ENCODE measurements at regions not wholly inside any gene's neighbourhood (a gene's known extent, or its start where the extent isn't known, plus 50 kb on each side); places are given as distances from the start of the nearest gene placed in this dataset.

- no peak for DNase-seq
Measured at GRCh38 chr10:120984221-120984620, 133.1 kb downstream of the WDR11 start.

DNA sequence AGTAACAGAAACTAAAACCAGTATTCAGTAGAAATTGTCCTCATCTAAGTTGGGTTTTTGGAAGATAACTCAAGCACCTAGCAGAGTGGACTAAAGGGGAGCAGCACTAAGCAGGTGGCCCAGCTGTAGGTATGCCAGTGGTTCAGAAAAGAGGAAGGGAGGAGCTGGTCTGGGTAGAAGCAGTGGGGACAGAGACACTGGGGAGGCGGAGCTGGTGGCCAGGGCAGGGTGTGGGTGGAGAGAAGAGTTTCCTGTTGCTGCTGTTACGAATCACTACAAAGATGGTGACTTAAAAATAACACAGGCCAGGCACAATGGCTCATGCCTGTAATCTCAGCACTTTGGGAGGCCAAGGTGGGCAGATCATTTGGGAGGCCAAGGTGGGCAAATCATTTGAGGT is 136.2 kb downstream of the WDR11 start:
- no peak for DNase-seq

DNA sequence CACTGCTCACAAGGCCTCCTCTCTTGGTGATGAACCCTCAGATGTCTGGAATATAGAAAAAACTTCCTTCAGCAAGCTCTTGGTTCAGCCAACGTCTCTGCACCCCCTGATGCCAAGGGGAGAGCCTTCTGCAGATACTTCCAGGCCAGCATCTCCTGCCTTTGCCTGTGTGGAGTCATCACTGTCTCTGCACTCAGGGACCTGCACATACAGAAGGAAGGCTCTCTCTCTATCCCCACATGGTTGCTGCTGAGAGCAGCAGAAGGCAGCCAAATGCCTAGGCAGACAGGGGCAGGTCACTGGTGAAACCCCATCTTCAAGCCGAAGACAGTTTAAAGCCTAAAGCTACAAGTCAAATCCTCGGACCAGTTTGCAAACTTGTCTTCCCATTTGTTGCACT is 137.6 kb downstream of the WDR11 start:
- no peak for DNase-seq

- DNase-seq, result no peak
Measured at GRCh38 chr10:120989279-120989678, 138.1 kb downstream of the WDR11 start.

DNA sequence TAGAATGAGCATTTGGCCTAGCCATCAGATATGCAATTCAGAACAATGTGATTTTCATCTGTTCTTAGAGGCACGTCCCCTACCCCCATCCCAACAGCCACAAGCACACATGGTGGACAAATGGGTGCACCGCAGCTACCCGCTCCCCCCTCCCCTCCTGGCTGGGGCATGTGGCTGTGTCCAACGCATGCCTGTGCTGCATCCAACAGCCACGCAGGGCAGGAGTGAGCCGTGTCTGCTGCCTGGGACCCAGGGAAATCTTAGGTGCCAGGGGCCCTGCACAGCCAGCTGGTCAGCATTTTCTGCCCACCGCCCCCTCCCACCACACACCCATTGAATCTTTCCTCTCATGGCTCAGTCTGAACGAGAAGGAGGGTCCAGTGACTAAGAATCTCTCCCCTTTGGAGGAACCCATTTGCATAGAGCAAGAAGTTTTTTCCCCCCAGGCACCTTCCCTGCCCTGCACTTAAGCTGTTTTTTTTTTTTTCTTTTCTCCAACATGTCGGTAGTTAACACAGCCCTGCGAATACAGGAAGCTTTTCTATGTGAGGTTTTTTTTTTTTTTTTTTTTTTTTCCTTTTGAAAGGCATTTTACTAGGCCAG is 138.9 kb downstream of the WDR11 start:
- DNase-seq, result no peak

DNA sequence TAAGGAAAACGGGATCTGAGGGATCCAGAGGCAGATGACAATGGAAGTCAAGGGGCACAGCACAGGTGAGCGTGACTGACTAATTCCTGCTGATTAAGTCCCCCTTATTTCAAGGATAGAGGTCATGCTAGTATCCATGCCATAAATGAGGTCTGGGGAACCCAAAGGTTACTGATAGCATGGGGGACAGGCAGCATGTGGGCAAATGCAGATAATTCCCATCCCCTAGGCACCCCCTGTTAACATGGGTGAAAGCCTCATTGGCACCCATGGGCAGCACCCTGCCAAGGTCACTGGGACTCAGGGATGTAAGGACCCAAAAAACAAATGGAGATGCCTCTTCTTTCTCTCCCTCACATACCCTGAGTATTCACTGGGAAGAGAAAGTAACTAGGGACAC is 139.7 kb downstream of the WDR11 start:
- no peak for DNase-seq

- no peak for DNase-seq
Measured at GRCh38 chr10:120993089-120993488, 141.9 kb downstream of the WDR11 start.

GRCh38 chr10:120995768-120996167 is 144.6 kb downstream of the WDR11 start:
- DNase-seq, result no peak

DNA sequence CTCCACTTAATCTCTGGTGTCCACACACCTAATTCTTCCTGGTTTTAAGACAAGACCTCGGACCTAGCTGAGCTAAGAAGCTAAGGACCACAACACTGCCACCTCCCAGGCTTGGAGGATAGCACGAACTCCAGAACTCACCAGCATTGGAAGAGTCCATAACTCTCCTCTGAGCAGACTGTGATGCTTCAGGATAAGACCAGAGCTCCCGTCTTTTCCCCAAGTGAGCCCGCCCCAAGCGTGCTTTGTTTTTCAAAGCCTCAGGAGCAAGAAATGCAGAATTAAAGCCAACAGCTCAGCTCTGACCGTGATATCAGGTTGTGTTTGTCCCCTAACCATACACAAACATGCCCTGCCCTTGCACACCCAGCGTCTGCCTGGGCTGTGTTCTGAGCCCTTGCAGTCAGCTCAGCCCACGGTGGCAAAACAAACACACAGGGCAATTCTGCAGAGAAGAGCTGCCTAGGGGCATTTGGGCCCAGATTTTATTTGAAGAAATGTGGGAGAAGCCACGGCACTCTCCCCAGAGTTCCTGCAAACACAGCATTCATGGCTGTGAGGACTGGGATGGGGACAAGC is 145.4 kb downstream of the WDR11 start:
- no peak for DNase-seq

DNA sequence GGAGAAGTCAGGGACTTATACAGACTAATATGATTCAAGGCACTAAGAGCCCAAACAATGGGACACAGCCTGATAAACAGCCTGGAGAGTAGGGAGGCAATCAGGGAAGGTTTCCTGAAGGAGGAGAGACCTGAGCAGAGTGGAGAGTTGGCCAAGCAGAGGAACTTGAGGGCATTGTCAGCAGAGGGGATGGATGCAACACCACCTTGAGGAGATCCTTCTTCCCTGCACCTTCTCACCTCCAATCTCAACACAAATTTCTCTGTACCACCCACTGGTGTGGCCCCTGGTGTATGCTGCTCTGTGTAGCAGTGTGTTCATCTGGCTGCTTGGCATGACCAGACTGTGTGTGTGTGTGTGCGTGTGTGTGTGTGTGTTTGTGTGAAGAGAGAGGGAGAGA is 146.2 kb downstream of the WDR11 start:
- no peak for DNase-seq

DNA sequence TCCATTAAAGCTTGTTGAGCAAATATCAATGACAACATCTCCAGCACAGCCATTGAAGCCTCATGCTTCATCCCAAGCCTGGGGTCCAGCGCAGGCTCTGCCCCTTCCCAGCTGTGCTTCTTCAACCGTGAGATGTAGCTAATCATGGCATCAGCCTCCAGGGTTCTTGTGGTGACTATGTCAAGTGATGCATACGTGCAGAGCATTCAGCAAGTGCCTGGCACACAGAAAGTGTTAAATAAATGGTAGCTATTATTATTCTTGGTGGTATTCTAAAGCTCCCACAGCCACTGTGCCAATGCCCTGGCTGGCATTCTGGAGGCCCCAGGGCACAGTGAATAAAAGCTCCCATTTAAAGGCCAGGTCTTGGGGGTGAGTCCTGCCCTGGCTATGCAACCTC is 146.6 kb downstream of the WDR11 start:
- DNase-seq, result no peak

DNA sequence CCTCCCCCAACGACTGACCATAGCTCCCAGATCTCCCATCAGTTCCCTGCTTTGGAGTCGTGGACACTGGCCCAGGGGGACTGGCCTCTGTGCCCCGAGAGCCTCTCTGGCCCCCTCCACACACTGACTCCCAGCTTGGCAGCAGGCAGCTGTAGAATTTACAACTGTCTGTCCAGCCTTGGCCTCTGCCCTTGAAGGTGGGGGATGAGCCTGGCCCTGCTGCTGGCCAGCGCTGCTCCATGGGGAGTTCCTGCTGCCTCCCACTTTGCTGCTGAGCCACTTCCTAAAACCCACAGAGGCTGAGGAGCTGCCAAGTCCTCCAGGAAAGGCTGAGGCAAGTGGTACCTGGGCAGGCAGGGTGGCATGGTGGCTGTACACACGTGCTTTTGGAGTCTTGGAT is 147.1 kb downstream of the WDR11 start:
- DNase-seq, result no peak

DNA sequence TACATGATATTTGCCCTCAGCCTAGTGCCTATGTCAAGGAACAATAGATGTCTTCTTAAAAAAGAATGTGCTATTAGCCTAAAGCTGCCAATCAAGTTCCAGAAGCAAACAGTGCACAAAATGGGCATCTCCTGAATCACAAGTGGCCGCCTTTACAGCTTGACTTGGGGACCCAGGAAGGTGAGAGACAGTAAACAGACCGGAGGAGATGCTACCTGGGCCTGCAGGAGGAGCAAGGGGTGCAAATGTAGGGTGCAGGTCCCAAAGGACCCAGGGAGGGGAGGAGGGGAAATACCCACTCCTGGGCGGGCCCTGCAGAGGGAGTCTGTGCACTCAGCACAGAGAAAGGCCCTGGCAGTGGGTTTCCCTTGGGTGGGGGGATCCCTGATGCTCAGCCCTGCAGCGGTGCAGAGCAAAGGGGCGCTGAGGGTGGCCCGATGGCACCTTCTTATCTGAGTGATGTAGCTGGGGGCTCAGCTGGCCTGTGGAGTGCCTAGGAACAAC is 147.7 kb downstream of the WDR11 start:
- DNase-seq, result no peak

DNA sequence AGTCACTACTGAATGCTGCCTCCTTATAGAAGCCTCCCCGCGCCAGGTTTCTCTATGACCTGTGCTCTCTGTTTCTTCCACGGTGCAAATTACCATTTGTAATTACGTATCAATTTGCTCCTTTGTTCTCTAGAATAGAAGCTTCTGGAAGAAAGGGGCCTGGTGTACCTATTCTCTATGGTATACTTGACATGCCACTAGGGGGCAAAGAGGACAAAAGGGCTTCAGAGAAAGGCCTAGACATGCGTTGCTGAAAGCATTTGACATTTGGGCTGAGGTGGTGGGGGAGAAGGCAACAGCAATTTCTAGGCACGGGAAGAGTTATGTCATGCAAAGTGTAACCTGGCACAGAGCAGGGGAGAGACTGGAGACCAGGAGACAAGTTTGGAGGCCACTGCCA is 148.7 kb downstream of the WDR11 start:
- DNase-seq, result no peak

- no peak for DNase-seq
Measured at GRCh38 chr10:121002586-121003205, 151.5 kb downstream of the WDR11 start.

- DNase-seq, result no peak
Measured at GRCh38 chr10:121005948-121006587, 154.9 kb downstream of the WDR11 start.

- no peak for DNase-seq
Measured at GRCh38 chr10:121007264-121007663, 156.1 kb downstream of the WDR11 start.

- DNase-seq, result no peak
Measured at GRCh38 chr10:121015916-121016315, 164.8 kb downstream of the WDR11 start.

GRCh38 chr10:121024905-121025584 is 173.9 kb downstream of the WDR11 start:
- no peak for DNase-seq

DNA sequence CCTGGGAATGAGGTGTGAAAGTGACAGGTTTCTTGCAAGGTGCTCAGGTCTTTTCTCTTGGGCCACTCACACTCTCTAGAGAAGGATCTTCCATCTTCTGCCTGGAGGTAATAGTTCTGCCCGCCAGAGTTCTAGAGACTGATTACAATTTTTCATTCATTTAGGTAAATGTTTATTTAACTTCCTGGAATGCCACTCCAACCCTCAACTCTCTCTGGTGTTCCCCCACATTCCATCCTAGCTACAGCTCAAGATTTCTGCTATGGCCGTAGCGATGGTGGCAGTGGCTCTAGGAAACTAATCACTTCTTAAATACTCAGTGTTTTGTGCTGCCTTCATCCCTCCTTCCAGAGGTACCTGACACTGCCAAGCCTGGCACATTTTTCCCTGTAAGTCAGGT is 174.6 kb downstream of the WDR11 start:
- DNase-seq, result no peak

GRCh38 chr10:121027371-121027770 is 176.2 kb downstream of the WDR11 start:
- no peak for DNase-seq

- no peak for DNase-seq
Measured at GRCh38 chr10:121032460-121032859, 181.3 kb downstream of the WDR11 start.

DNA sequence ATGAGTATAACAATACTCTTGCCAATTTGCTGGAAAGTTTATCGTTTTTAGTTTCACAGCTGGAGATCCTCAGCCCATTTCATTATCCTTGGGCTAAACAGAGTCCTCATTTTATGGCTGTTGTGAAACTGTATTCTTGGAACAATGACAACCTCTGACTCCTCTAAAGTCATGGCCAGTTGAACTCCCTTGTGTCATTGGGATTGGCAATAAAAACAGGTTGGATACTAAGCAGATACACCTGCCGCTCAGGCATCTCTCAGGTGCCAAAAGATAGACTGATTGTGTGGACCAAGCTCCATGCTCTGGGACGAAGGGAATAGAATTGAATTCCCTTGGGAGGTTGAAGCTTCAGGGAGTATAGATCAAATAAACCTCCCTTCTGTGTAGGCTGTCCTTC is 182.2 kb downstream of the WDR11 start:
- no peak for DNase-seq

- no peak for DNase-seq
Measured at GRCh38 chr10:121036431-121036830, 185.3 kb downstream of the WDR11 start.

Data from NCI-H1105 treated with DMSO at 0.1 percent for 48 hours (cell line).